HG03095 (cell line): ENCODE measurements at regions not wholly inside any gene's neighbourhood (a gene's known extent, or its start where the extent isn't known, plus 50 kb on each side); places are given as distances from the start of the nearest gene placed in this dataset.

ENCODE experiments used
- ATAC-seq: cut with Tn5 transposase; IDR thresholded peaks from one replicate; pipeline ENCODE4 v1.9.1; 2021; ENCODE audit warnings: moderate library complexity; ENCODE audit not compliant: unreplicated experiment

DNA sequence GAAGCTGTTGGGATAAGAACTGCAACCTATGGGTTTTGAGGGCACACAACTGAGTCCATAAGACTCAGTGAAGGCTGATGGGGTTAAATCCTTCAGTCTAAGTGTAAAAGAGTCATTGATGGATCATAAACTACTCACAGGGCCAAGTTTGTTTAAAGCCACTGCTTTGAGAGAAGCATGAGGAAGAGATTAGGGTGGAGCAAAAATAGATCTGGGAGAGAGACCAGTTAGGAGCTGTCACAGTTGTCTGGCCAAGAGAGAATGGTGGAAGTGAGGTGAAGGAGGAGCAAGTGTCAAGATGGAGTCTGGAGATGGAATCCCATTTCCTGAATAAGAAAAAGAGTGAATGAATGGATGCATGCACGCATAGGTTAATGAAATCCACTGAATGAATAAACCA is 379.1 kb upstream of the CDH11 start:
- no peak for ATAC-seq

DNA sequence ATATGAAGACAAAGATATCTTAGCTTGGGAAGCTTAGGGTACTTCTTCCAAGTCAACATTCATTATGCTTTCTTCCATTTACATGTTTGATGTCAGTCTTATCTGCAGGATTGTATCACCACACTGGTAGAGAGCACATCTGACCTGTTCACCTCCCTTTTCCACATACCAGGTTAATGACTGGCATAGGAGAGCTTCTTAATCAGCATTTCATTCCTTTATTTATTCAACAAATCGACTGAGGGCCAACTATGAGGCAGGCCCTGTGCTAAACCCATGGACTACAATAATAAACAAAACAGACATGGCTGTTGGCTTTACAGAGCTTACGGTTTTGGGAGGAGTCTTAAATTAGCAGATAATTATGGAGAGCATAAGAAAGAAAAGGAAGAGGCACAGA is 378.1 kb upstream of the CDH11 start:
- ATAC-seq: no peak

DNA sequence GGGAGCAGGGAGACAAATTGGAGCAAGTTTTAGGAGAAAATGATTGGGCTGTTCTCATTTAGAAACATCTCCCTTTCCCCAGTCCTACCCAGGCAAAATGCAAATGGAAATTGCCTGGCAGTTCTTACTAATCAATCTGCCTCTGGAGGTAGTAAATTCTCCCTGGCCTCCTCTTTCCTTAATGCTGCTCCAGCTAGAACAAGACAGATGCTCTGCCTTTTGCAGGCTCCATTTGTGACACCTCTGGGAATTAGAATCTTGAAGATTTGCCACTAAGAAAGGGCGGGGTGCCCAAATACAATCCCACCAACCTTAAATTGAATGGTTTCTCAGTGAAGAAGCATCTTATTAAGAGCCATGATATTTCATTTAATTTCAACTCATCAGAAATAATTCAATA is 377.7 kb upstream of the CDH11 start:
- ATAC-seq: no peak

DNA sequence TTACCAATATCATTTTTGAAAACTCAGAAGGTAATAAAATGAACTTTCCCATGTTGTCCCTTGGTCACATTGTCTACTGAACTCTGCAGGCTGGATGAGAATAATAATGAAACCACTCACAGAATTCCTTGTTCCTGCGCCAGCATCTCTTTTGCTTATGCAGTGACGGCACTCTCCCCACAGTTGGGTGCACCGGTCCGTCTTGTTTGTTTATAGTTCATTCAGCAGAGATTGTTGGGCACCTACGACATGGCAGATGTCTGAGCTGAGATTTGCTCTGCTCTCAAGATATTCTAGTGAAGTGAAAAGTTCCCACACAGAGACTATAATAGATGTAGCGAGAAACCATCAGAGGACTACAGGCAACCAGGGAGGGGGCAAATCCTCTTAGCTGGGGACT is 375.7 kb upstream of the CDH11 start:
- ATAC-seq: no peak

DNA sequence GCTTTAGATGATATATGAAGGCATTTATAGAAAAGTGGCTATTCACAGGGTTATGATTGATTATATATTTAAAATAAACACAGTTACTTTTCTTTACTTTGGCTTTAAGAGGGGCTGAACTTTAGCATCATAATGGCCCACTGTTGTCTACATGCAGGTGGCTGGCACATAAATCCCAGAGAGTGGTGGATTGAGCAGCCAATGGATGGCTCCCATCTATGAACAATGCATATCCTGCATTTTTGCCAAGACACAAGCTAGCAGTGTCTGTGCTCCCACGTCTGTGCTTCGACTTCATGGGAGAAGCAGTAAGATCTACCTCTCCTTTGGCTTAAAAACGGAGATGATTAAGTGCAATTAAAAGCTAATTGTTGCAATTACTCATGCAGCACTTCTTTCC is 373.2 kb upstream of the CDH11 start:
- no peak for ATAC-seq

DNA sequence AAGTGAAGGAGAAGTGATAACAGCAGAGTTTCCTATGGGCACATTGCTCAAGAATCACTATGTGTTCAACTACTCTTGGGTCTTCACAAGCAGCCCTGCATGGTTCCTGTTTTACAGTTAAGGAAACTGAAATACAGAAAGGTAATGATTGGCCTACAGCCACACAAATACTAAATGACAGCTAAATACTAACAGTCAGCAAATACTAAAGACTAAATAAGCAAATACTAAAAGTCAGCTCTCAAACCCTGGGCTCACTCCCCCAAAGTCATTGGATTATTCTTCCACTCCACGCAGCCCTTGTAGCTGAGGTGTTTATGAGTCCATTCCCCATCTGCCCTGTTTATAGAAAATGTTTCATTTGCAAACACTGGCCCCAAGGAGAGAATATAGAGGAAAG is 372.7 kb upstream of the CDH11 start:
- no peak for ATAC-seq

DNA sequence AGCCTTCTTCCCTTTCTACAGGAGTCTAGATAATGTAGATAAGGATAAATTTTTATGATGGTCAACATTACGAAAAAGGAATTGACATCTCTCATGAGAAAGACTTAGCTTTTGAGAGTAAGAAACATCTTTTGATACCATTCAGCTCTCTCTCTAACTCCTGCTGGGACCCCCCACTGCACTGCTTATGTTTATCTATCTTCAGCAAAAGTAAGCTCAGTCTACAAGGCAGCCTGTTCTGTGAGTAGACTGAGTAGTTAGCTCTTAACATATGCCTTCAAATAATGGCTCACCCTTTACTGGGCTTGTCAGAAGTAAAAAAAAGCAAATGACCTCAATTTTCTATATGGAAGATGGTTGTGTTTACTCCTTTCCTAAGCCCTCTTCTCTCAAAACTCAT is 372.2 kb upstream of the CDH11 start:
- no peak for ATAC-seq

DNA sequence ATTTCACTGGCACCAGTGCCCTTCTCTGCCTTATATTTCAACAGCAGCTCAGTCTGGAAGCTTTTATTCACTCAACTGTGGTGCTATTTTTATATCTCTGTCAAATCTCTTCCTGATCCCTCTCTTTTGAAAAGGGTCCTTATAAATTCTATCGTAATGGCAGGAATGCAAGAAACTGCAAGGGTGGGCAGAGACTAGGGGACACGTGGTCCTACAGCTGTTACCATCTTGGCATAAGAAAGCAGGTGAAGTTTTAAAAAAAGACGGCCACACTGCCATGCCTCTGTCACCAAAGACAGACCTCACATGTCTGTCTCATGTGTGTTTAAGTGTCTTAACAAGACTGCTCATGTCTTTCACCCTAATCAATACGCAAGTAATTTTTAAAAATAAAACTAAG is 368.4 kb upstream of the CDH11 start:
- ATAC-seq: no peak

DNA sequence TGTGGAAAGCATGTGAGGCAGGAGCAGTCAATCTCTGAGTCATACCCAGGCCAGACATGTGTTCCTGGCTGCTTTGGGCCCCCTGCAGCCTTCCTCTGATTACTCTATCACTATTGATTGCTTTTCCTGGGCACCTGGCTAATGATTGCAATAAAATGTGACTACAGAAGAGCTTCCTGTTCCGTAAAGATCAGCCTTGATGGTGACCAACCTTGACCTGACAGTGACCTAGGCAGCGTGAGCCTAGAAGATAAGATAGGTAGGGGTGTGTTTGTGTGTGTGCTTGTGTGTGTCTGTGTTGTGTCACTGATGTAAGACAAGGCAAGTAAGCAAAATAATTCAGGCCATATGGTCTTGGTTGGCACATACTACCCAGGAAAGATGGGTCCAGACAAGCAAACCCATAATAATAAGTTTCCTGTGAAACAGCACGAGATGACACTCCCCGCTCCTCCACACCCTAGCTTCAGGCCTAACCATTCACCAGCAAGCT is 367.7 kb upstream of the CDH11 start:
- no peak for ATAC-seq

DNA sequence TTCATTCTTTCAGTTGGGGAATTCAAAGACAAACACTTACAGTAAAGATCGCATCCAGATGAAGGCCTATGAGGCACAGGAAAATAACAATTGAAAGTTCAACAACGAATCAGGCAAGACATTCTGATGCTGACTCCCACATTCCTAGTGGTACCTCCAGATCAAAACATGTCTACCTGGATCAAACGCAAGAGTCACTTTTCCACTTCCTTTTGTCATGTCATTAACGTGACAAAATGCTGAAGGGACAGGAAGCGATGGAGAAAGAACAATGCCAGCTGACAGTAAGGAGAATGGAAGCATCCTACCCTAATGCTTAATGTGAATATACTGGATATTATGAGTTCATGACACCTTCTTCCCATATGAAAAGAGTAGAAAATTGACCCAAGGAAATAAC is 365.4 kb upstream of the CDH11 start:
- ATAC-seq: no peak

DNA sequence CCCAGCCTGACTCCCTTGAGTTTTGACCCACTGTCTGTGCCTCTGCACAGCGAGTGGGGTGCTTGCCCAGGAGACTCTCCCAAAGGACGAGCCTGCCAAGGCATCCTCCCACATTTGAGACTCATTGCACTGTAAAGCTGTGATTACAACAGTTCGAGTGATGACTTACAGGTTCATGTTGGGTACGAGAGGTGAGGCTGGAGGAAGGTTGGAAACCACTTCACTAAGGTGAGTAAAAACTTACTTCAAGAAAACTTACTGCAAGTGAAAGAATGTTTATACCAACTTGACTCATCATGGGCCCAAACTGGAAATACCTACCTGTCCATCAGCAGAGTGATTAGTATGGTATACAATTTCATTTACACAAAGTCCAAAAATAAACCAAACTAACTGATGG is 360.1 kb upstream of the CDH11 start:
- ATAC-seq: no peak

DNA sequence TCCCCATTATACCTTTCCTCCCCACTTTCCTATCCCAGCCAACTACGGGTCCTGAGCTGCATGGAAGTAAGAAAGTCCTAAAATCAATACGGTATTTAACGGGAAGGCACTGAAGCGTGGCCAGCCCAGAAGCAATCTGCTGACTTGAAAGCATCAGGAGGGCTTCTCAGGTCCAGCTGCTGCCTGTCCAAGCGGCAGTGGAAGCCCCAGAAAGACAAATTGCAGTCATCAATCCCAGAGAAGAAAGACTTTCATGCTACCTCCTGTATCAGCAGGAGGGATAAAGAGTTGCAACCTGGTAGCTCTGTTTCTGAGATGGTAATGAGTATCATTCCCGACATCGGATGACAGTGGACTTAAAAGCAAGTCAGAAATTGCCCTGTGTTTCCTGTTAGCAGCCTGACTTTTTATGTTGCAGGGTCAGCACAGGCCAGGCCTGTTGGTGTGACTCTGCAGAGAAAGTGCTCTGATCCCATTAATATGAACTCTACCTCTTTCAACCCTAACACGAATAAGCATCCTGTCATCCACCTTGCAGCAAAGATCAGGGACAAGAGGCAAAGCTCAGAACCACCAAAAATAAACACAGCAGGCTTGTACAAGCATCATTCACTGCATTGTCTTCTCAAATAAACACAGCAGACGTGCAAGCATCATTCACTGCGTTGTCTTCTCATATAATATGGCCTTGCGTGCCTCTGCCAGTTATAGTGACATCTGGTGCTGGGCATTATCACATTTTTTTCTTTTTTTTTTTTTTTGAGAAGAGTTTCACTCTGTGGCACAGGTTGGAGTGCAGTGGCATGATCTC is 358.6 kb upstream of the CDH11 start:
- ATAC-seq: no peak

DNA sequence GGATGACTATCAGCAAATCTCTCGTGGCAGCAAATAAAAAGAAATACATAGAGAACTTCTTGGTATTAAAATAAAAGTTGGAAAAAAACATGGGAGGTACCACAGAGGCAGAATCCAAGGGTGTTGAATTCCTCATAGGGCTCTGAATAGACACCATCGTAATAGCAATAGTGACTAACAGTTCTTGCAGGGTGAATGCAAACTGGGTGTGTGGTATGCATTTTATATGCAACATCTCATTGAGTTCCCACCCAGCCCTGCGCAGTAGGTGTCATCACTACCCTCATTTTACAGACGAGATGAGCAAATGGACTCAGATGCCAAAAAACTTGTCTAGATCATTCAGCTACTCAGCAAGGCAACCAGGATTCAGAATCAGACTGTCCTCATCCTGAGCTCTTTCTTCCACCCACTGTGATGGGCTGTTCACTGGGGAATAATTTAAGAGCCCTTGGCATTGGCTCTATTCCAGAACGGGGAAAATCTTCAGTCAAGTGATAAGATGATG is 354.6 kb upstream of the CDH11 start:
- no peak for ATAC-seq

DNA sequence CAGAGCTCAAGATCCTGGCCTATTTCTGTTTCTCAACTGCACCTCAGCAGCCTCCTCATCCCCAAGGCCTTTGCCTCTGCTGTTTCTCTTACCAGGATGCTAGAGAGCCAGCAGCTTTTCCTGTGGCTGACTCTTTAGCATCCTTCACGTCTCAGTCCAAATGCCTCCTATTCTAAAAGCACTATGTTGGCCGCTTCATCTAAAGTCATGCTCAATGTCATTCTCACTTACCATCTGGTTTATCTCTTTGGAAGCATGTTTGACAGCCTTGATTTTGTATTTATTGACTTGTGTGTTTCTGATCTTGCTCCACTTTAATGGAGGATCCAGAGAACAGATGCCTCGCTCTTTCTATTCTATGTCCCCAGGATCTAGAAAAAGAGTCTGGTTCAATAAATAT is 351.8 kb upstream of the CDH11 start:
- ATAC-seq: no peak

DNA sequence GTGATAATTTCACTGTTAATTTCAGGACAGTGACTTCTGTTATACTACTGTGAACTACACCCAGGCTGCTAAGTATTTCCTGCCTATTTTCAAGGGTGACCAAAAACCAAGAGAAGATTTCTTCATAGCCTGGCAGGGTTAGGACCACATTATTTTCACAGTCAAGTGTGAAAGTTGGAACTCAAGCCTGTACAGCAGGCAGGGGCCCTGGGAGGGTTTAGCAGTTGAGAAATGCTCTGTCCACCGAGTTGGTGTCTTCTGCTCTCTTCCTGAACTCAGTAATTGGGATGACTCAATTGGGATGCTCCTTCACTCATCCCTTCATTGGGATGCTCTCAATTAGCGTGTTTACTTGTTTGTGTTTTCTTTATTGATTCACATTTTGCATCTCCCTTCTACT is 347.3 kb upstream of the CDH11 start:
- ATAC-seq: no peak

DNA sequence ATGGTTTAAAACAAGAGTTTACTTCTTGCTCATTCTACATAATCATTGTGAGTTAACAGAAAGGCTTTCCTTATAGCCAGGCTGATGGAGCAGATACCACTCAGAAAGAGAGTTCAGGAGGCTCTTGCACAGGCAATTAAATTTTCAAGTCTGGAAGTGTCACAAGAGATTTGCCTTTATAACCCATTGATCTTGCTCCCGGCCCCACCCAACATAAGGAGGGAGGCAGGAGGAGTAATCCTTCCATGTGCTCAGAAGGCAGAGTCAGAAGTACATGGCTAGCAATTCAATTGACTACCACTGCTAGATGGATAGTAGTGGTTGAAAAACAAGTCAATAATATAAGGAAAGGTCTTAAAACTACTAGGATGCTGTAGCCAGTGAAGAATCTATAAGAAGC is 346.3 kb upstream of the CDH11 start:
- no peak for ATAC-seq

DNA sequence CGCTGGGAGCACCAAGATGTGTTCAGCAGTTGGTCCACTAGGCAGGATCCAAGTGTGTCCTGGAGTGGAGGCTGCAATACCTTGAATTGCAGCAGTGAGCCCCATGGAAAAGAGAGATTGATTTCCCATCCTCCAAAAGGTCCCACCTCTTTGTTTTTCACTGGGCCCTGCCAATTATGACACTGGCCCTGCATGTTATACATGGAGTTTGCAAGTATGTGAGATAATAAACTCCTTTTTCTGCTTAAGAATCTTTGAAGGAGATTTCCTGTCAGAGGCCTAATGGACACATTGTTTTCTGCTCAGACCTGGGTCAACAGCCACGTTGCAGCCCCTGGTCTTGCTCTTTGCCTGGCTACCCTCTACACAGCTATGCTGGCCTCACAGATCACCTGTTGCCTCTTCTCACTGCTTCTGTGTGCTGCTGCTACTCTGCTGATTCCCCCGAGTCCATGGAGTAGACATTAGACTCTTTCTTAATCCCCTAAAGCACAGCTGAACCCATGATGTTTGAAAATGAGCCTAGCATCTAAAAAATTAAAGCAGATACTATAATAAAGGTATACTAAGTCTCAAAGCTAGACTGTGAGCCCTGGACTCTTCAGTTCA is 341.9 kb upstream of the CDH11 start:
- no peak for ATAC-seq

DNA sequence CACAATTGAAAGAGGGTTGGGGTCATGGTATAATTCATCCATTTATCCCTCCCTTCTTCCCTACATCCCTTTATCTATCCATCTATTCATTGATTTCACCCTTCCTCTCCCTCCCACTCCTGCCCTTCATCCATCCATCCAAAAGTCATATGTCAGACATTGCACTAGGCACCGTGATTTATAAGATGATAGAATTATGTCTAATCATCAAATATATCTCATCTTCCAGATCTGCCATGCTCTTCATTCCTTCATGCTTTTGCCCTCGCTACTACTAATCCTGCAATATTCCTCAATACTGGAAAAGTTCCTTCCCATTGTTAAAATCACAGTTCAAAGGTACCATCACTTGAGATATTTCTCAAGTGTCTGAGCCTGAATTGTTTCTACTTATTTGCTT is 335.2 kb upstream of the CDH11 start:
- no peak for ATAC-seq

DNA sequence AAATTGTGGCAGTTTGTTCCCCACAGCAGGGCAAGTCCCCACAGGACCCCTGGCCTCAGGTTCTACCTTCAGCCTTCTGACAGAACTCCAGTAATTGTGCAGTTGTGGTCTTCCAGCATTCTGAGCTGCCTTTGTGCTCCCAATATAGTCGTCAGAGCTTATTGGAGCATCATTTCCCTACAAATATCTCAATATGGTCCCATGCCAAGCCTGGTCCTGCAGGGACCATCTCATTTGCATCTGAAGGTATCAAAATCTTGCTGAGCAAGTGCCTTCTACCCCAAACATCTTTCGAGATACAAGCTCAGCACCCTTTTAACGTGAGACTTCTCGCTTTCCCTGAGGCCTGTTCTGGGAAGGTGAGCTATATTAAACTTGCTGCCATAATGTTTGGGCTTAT is 333.9 kb upstream of the CDH11 start:
- ATAC-seq: no peak

DNA sequence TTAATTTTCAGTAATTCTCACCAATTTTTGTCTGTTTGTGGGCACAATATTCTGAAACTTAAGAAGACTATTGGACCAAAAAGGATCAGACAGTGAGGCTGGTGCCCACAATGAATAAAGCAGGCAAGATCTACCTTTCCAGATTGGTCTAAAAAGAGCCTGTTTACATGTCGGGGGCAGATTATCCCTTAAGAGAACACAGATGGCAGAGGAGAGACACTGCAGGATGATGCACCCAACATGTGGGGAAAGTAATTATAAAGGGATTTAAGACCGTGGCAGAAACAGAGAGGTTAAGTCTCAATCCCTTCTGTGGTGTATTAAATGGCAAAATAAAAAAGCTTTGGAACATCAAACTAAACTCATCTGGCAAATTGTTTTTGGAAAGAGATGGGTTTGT is 331.8 kb upstream of the CDH11 start:
- no peak for ATAC-seq

DNA sequence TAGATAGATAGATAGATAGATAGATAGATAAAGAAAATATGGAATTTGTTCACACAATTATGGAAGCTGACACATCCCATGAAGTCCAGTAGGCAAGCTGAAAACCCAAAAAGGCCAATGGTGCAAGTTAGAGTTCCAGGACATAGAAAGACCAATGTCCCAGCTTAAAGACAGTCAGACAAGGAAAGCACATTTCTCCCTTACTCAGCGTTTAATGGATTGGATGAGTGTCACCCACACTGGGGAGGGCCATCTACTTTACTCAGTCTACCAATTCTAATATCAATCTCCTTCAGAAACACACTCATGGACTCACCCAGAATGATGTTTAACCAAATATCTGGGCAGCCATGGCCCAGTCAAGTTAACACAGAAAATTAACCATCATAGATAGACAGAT is 327.7 kb upstream of the CDH11 start:
- no peak for ATAC-seq

DNA sequence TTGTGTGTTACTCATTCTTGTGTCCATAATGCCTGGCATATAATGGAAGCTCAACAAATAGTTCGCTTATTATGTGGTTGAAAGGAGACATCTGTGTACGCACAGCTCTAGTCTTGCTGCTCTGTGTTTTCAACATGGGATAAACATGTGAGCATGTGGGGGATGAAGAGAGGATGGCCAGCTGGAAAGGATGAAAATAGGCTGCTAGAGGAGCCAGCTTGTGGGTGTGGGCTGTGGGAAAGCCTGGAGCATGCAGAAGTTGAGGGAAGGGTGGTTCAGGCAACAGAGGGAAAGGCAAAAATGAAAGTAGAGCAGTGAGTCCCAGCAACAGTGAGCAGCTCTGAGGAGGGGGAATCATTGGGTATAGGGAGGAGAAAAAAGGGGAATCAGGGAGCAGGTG is 324.6 kb upstream of the CDH11 start:
- ATAC-seq: no peak
